DND-41 (cell line): ENCODE measurements at regions not wholly inside any gene's neighbourhood (a gene's known extent, or its start where the extent isn't known, plus 50 kb on each side); places are given as distances from the start of the nearest gene placed in this dataset.

ENCODE experiments used
- ATAC-seq: fragments of 200-7000 bp; cut with Tn5 transposase; 3 replicates; pipeline ENCODE4 v1.9.1; 2021; ENCODE audit warnings: low read depth; ENCODE audit not compliant: insufficient read depth
- DNase-seq: peaks from one replicate; pipeline ENCODE4 v3.0.0-alpha.2; 2020
- H2AFZ ChIP-seq: 2 replicates; pipeline ENCODE4 v1.6.0; 2012; ENCODE audit warnings: low read depth, low read length
- H3K27ac ChIP-seq: 2 replicates; pipeline ENCODE4 v1.5.1; 2012; ENCODE audit warnings: low read length, inconsistent platforms
- H3K27me3 ChIP-seq: fragments of 200-600 bp; sonication (generic); 2 replicates; pipeline ENCODE4 v1.6.0; 2012; ENCODE audit warnings: low read length, mild to moderate bottlenecking, inconsistent platforms; ENCODE audit not compliant: insufficient read depth, poor library complexity
- H3K36me3 ChIP-seq: 2 replicates; pipeline ENCODE4 v1.5.1; 2012; ENCODE audit warnings: low read length, inconsistent platforms; ENCODE audit not compliant: insufficient read depth
- H3K4me1 ChIP-seq: 2 replicates; pipeline ENCODE4 v1.5.1; 2012; ENCODE audit warnings: mild to moderate bottlenecking, low read length; ENCODE audit not compliant: insufficient read depth
- H3K4me2 ChIP-seq: 2 replicates; pipeline ENCODE4 v1.6.0; 2012; ENCODE audit warnings: mild to moderate bottlenecking, moderate library complexity, low read length, inconsistent platforms; ENCODE audit not compliant: insufficient read depth
- H3K4me3 ChIP-seq, 2 experiments: fragments of 200-600 bp in 1 of 2; shearing (Covaris generic) in 1 of 2; 2 replicates each; pipeline ENCODE4 v1.5.1; 2012 to 2016; ENCODE audit warnings: inconsistent platforms in 2 of 2, low read length in 2 of 2, mild to moderate bottlenecking in 2 of 2, low read depth in 1 of 2, moderate library complexity in 1 of 2
- H3K79me2 ChIP-seq: 2 replicates; pipeline ENCODE4 v1.6.0; 2012; ENCODE audit warnings: low read length, inconsistent platforms; ENCODE audit not compliant: insufficient read depth
- H3K9ac ChIP-seq: 2 replicates; pipeline ENCODE4 v1.6.0; 2012; ENCODE audit warnings: low read depth, mild to moderate bottlenecking, inconsistent platforms, low read length, moderate library complexity
- H3K9me3 ChIP-seq: 2 replicates; pipeline ENCODE4 v1.5.1; 2012; ENCODE audit warnings: low read length, moderate library complexity, mild to moderate bottlenecking, inconsistent platforms; ENCODE audit not compliant: insufficient read depth, severe bottlenecking
- H4K20me1 ChIP-seq: 2 replicates; pipeline ENCODE4 v1.6.0; 2012; ENCODE audit warnings: low read length; ENCODE audit not compliant: insufficient read depth
- EZH2 ChIP-seq: IDR thresholded peaks from 3 replicates; pipeline ENCODE4 v1.6.1; 2012; ENCODE audit warnings: borderline replicate concordance, low read depth, mild to moderate bottlenecking, moderate library complexity, low read length, inconsistent platforms; ENCODE audit not compliant: severe bottlenecking
- TF ChIP-seq, protein P1 (sequence below): IDR thresholded peaks from 2 replicates; pipeline ENCODE4 v1.5.1; 2012; ENCODE audit warnings: borderline replicate concordance, low read length, moderate library complexity, mild to moderate bottlenecking; ENCODE audit not compliant: poor library complexity, severe bottlenecking; ENCODE audit errors: extremely low read depth

DNA sequence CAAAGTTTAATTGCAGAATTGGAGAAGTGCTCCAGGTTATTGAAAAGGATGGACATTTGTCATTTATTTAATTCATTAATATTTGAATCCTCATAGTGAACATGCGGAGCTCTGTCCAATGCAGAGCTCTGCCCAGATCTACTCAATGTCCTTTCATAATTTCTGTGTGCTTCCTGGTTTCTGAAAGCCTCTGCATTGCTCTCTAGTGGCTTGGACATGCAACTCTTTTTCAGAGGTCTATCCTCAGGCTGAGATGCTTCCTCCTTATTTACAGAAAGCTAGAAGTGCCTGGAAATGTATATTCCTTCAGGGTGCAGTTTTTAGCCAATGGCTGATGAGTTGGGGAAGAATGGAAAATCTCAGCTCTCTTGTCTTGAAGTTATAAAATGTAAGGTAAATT is 786.1 kb upstream of the AADAT start:
- Histone ChIP-seq H3K36me3 (no peaks in the 10 kb centered on the region), H3K4me3 (no peak overlapping the region), H3K9me3 (no peaks in the 10 kb centered on the region), H3K27me3 (no peaks in the 10 kb centered on the region), H3K79me2 (no peaks in the 10 kb centered on the region), H3K9ac (no peak overlapping the region), H3K27ac (no peak overlapping the region), H3K4me2 (no peak overlapping the region), H3K4me1 (no peaks in the 10 kb centered on the region), H4K20me1 (no peaks in the 10 kb centered on the region), H2AFZ (no peak overlapping the region)
- no peak for DNase-seq
- TF ChIP-seq, protein P1, sequence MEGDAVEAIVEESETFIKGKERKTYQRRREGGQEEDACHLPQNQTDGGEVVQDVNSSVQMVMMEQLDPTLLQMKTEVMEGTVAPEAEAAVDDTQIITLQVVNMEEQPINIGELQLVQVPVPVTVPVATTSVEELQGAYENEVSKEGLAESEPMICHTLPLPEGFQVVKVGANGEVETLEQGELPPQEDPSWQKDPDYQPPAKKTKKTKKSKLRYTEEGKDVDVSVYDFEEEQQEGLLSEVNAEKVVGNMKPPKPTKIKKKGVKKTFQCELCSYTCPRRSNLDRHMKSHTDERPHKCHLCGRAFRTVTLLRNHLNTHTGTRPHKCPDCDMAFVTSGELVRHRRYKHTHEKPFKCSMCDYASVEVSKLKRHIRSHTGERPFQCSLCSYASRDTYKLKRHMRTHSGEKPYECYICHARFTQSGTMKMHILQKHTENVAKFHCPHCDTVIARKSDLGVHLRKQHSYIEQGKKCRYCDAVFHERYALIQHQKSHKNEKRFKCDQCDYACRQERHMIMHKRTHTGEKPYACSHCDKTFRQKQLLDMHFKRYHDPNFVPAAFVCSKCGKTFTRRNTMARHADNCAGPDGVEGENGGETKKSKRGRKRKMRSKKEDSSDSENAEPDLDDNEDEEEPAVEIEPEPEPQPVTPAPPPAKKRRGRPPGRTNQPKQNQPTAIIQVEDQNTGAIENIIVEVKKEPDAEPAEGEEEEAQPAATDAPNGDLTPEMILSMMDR = no peak
- no peak for TF ChIP-seq EZH2
- no peak for ATAC-seq

DNA sequence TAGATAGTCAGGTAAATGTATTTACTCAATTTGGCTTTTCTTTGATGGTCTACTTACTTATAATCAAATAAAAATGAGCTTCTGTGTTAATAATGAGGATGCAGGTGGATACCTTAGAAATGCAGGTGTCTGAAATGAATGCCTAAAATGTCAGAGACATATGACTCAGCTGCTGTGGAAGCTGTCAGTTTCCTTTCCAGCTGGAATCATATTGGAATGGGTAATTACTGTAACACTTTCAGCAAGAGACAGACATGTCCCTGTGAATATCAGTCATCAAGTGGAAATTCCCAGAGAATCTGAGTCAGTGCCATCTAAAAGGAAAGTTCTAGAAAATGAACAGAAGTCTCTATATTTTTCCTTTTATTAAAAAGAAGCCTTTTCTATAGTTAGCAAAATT is 783.0 kb upstream of the AADAT start:
- Histone ChIP-seq H3K4me1 (no peaks in the 10 kb centered on the region), H3K27me3 (no peaks in the 10 kb centered on the region), H3K4me2 (no peak overlapping the region), H3K27ac (no peak overlapping the region), H3K9ac (no peak overlapping the region), H3K9me3 (no peaks in the 10 kb centered on the region), H2AFZ (no peak overlapping the region), H3K79me2 (no peaks in the 10 kb centered on the region), H4K20me1 (no peaks in the 10 kb centered on the region), H3K4me3 (no peak overlapping the region), H3K36me3 (no peaks in the 10 kb centered on the region)
- ATAC-seq = no peak
- no peak for DNase-seq
- TF ChIP-seq, protein P1 = no peak
- no peak for TF ChIP-seq EZH2

DNA sequence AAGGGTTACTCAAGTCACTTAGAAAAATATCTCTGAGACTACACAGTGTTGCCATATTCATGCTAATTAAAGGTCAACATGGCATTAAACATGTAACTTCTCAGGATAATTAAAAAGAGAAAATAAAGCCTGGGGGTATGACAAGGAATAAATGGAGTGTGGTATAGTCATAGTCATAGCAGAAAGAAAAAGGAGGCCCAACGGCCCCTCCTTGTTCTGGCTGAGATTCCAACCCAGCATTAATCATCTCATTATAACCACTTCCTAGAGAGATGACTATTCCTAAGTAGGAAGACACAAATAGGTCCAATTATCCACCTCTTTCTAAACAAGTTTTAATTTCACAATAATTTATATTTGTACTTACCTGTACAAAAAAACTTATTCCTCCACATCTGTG is 778.4 kb upstream of the AADAT start:
- DNase-seq = no peak
- H3K9ac ChIP-seq = no peak overlapping the region
- TF ChIP-seq, protein P1 = no peak
- no peak for TF ChIP-seq EZH2
- no peaks in the 10 kb centered on the region for H3K9me3 ChIP-seq
- no peaks in the 10 kb centered on the region for H4K20me1 ChIP-seq
- H3K4me1 ChIP-seq = no peaks in the 10 kb centered on the region
- no peak overlapping the region for H3K4me3 ChIP-seq
- no peak for ATAC-seq
- no peak overlapping the region for H3K27ac ChIP-seq
- H2AFZ ChIP-seq = no peak overlapping the region
- H3K27me3 ChIP-seq = no peaks in the 10 kb centered on the region
- H3K79me2 ChIP-seq = no peaks in the 10 kb centered on the region
- H3K4me2 ChIP-seq = no peak overlapping the region
- no peaks in the 10 kb centered on the region for H3K36me3 ChIP-seq

DNA sequence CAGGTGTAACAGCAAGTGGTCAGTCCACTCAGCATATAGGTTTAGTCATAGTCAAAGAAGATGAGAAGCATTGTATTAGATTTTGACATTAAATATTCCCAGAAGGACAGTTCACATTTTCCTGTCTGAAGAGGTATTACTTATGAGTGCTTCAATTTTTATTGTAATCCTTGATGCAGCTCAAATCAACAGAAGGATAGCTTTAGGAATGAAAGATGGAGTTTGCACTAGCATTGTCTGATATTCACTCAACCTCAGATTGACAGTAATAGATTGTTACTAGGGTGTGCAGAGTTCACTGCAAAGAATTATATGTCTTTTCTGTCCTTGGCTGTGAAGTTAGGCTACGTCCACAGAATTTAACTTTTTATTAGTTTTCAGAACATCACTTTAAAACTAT is 764.3 kb upstream of the AADAT start:
- DNase-seq = no peak
- no peaks in the 10 kb centered on the region for H3K4me1 ChIP-seq
- H3K27ac ChIP-seq = no peak overlapping the region
- H3K36me3 ChIP-seq = no peaks in the 10 kb centered on the region
- no peaks in the 10 kb centered on the region for H3K79me2 ChIP-seq
- no peaks in the 10 kb centered on the region for H3K9me3 ChIP-seq
- TF ChIP-seq, protein P1 = no peak
- no peak overlapping the region for H2AFZ ChIP-seq
- no peak for ATAC-seq
- no peaks in the 10 kb centered on the region for H3K27me3 ChIP-seq
- no peaks in the 10 kb centered on the region for H4K20me1 ChIP-seq
- H3K4me2 ChIP-seq = no peak overlapping the region
- H3K4me3 ChIP-seq = no peak overlapping the region
- no peak overlapping the region for H3K9ac ChIP-seq
